Umbilical cord (tissue), 1 donor: ENCODE measurements at regions not wholly inside any gene's neighbourhood (a gene's known extent, or its start where the extent isn't known, plus 50 kb on each side); places are given as distances from the start of the nearest gene placed in this dataset.
A peak's percentile ranks its signal among the peaks of the same experiment; 100 is the strongest.

Experiments
- DNase-seq: peaks from one replicate; pipeline ENCODE4 v3.0.0-alpha.2; 2015; ENCODE audit warnings: low spot score

DNA sequence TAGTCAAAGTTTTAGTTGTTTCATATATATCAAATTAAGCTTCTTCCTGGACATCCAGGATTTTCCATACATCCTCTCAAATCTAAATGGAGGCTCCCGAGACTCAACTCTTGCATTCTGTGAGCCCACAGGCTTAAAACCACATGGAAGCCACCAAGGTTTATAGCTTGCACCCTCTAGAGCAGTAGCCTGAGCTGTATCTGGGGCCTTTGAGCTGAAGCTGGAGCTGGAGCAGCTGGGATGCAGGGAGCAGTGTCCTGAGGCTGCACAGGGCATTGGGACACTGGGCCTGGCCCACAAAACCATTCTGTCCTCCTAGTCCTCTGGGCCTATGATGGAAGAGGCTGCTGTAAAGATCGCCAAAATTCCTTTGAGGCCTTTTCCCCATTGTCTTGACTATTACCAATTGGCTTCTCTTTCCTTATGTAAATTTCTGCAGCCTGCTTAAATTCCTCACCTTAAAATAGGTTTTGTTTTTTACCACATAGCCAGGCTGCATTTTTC lies 151.0 kb downstream of the COX7C start:
- DNase-seq = no peak

GRCh38 chr5:86780018-86780417 lies 162.3 kb downstream of the COX7C start:
- DNase-seq = no peak

GRCh38 chr5:86786955-86787354 lies 169.2 kb downstream of the COX7C start:
- DNase-seq = no peak

- no peak for DNase-seq
Observed at GRCh38 chr5:86795659-86796058, 177.9 kb downstream of the COX7C start.

DNA sequence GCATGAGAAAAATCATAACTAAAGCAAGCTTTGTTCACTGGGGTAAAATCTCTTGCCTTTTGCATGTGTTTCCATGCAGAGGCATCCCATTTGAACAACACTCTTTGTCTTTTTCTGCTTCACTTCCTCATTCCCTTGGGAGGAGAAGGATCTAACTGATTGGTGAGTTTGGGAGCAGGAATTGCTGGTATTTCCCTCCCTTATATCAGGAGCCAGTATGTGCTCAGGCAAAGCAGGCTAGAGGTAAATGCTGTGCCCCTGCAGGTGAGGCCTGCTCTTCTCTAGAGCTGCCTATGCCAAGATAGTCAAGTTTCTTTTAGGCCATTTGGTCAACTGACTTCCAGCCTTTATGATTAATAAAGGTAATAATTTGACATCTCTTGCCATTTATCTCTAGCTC lies 179.9 kb downstream of the COX7C start:
- DNase-seq = no peak

DNA sequence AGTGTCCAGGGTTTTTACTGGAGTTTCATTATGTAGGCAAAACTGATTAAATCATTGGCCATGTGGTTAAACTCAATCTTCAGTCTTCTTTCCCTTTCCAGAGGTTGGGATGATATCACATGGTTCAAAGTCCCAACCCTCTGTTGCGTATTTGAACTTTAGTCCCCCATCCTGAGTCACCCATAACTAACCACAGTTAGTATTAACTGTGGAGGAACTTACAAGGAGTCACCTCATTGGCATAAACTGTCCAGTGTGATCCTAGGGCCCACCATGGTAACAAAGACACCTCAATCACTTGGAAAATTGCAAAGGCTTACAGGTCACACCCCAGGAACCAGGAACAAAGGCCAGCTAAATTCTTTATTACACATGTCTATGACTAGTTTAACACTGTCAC lies 188.5 kb downstream of the COX7C start:
- no peak for DNase-seq

- no peak for DNase-seq
Observed at GRCh38 chr5:86807046-86808031, 189.6 kb downstream of the COX7C start.

GRCh38 chr5:86814315-86814714 lies 196.6 kb downstream of the COX7C start:
- no peak for DNase-seq

GRCh38 chr5:86814907-86815306 lies 197.2 kb downstream of the COX7C start:
- no peak for DNase-seq

GRCh38 chr5:86824637-86825036 lies 206.9 kb downstream of the COX7C start:
- DNase-seq = no peak

DNA sequence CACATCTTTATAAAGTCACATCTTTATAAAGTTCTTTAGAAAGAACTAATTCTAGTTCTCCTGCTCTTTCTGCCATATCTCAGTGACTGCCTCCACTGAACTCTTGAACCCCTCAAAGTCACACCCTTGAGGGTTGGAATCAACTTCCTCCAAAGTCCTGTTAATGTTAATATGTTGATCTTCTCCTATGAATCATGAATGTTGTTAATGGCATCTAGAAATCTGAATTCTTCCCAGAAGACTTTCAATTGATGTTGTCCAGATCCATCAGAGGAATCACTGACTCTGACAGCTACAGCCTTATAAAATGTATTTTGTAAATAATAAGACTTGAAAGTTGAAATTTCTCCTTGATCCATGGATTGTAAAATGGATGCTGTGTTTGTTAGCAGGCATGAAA lies 213.4 kb downstream of the COX7C start:
- DNase-seq = no peak

DNA sequence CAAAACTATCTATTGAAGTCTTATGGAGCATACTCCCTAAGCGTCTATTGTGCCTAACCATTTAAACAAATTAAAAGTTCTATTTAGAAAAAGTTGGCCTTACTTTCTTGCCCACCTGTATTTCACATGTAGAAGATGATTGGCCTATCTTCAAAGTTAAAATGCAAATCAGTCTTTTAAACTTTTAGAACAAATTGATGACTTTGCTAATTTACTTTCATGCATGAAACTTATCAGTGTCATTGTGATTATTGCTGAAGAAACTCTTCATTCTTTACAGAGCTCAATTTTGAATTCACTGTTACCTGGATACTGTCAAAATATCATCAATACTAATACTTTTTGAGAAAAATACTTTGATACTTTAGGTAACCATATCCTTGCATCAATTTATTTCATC lies 216.1 kb downstream of the COX7C start:
- no peak for DNase-seq

DNA sequence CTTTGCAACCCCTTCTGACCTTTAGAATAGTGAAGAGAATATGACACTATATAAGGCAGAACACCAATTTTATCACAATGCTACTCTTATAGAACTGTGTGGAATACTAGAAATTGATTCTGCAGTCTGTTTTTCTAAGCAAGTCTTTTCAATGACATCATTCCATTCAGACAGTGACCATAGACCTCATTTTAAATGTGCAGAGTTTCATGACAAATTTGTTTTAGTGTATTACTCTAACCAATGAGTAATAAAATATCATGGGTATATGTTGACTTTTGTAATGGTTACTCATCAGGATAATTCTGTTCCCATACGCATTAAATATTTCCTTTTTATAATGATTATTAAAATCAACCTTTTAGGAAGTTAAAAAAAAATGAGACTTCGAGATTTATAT lies 219.9 kb downstream of the COX7C start:
- DNase-seq = no peak

- no peak for DNase-seq
Observed at GRCh38 chr5:86838083-86838482, 220.3 kb downstream of the COX7C start.

DNA sequence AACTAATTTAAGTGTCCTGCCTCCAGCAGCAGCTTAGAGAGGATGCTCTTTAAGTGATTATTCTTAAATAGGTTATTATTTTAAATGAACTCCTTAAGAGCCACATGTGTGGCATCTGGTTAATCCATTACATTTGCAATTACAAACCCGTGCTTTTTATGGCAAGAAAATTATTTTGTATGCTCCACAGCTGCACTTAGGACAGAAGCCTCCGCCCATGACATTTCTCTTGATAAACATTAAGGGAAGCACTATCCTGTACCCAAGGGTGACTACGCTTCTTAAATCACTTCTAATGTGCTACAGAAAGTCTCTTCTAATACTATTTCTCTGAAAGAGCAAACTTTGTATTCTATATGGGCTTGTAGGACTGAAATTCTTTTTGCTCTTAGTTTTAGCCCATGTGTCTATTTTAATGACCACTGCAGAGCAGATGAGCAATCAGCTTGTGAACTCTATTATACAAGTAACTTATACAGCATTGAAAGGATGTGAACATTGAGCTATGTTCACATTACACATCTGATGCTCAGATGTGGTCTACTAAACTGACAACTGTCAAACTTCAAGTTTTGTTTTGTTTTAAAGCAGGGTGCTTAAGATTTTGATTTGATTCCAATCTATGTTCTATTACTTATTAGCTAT lies 223.4 kb downstream of the COX7C start:
- DNase-seq = no peak

GRCh38 chr5:86858442-86858841 lies 240.7 kb downstream of the COX7C start:
- DNase-seq = no peak

GRCh38 chr5:86861512-86861911 lies 243.8 kb downstream of the COX7C start:
- DNase-seq = peak; percentile 3

GRCh38 chr5:86862093-86862492 lies 244.4 kb downstream of the COX7C start:
- no peak for DNase-seq

- peak; percentile 13 for DNase-seq
Observed at GRCh38 chr5:86864051-86864450, 246.3 kb downstream of the COX7C start.

DNA sequence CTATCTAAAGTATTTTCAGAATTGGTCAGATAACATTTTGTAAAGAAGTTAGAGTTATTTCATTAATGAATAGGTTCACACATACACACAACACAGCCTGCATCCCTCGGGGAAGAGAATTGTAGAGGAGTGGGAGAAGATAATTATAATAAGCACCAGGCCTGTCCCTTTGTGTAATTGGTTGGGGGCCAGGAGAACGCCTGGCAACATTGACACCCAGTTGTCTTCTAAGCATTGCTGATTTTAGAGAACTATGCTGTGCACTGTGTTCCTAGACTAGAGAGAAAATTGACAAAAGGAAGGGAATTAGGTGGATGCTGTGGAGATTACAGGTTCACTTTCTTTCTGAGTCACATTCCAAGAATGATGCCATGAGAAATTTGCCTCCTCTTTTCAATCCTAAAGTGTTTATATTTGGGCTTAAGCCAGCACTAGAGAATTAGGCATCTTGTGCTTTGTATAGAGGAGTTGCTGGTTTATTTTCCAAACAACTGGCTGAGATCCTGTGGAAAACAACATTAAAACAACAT lies 247.6 kb downstream of the COX7C start:
- DNase-seq = no peak

GRCh38 chr5:86866036-86866435 lies 248.3 kb downstream of the COX7C start:
- DNase-seq = no peak

DNA sequence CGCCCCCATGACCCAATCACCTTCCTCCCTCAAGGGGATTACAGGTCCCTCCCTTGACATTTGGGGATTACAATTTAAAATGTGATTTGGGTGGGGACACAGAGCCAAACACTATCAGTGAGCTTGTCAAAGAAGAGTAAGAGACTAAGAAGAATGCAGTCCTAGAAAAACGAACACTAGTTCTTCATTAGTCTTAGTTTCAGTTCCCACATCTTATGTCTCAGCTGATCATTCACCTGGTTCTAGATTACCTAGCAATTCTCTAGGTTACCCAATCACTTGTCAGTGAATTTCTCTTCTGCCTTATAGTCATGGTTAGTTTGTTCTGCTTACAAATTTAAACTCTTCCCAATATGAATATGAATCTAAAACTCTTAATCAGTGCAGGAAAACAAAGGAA lies 251.5 kb downstream of the COX7C start:
- DNase-seq = no peak

- DNase-seq = no peak
Observed at GRCh38 chr5:86875539-86875938, 257.8 kb downstream of the COX7C start.
